Panc1 (cell line): ENCODE measurements at regions not wholly inside any gene's neighbourhood (a gene's known extent, or its start where the extent isn't known, plus 50 kb on each side); places are given as distances from the start of the nearest gene placed in this dataset.

ENCODE experiments used
- CTCF ChIP-seq: fragments of 450-650 bp; IDR thresholded peaks from 2 replicates; pipeline ENCODE4 v1.5.1; 2017; ENCODE audit warnings: mild to moderate bottlenecking
- POLR2AphosphoS5 ChIP-seq: IDR thresholded peaks from 2 replicates; pipeline ENCODE4 v1.6.1; 2012; ENCODE audit warnings: mild to moderate bottlenecking, low read depth, low read length, moderate library complexity

GRCh38 chr12:87779016-87779415, 250.2 kb downstream of the C12orf50 start:
- TF ChIP-seq CTCF (no peak), POLR2AphosphoS5 (no peak)
